Choroid plexus epithelial cell (primary cell): ENCODE measurements at regions not wholly inside any gene's neighbourhood (a gene's known extent, or its start where the extent isn't known, plus 50 kb on each side); places are given as distances from the start of the nearest gene placed in this dataset.

Experiments
- DNase-seq: peaks from one replicate; pipeline ENCODE4 v3.0.0-alpha.2; 2010; ENCODE audit warnings: low read depth
- H3K4me3 ChIP-seq: 2 replicates; pipeline ENCODE4 v1.5.1; 2011; ENCODE audit warnings: low read depth, mild to moderate bottlenecking, control low read depth, low read length, moderate library complexity
- TF ChIP-seq, protein P1 (sequence below): conservative IDR thresholded peaks from 2 replicates; pipeline ENCODE4 v1.5.1; 2011; ENCODE audit warnings: low read depth, mild to moderate bottlenecking, control low read depth, inconsistent platforms, low read length, moderate library complexity

DNA sequence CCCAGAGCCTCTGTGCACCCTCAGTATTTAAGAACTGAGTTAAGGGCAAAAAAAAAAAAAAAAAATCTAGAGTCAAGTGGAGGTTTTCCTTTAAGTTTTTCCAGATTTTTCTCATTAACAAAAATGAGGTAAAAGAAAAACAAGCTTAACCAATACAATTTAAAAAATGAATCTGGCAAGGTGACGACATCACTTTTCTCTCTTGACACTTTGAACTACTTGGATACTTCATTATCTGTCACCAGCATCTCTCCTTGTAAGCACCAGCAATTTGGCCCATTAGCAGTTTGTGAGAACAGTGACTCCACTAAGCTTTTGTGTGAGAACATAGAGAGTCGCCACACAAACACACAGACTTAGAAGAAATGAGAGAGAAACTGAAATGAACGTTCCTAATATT lies 345.7 kb upstream of the SLC30A5 start:
- H3K4me3 ChIP-seq = no peak overlapping the region
- no peak for DNase-seq
- TF ChIP-seq, protein P1, sequence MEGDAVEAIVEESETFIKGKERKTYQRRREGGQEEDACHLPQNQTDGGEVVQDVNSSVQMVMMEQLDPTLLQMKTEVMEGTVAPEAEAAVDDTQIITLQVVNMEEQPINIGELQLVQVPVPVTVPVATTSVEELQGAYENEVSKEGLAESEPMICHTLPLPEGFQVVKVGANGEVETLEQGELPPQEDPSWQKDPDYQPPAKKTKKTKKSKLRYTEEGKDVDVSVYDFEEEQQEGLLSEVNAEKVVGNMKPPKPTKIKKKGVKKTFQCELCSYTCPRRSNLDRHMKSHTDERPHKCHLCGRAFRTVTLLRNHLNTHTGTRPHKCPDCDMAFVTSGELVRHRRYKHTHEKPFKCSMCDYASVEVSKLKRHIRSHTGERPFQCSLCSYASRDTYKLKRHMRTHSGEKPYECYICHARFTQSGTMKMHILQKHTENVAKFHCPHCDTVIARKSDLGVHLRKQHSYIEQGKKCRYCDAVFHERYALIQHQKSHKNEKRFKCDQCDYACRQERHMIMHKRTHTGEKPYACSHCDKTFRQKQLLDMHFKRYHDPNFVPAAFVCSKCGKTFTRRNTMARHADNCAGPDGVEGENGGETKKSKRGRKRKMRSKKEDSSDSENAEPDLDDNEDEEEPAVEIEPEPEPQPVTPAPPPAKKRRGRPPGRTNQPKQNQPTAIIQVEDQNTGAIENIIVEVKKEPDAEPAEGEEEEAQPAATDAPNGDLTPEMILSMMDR = no peak

DNA sequence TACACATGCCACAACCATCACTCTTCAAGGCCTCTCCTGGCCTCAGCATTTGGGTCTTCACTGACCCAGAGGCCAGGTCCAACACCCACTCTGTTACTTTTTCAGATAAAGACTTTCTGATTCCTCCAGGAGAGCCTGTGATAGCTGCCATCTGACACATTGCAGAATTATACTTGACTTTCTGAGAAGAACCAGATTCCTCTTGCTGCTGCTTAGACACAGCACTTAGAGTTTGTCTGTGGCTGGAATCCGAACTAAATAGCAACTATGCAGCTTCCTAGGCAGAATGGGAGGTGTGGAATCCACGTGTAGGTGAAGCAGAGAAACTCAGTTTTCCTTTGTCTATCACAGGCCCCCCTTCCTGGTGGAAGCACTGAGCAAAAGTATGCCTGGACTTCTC lies 344.7 kb upstream of the SLC30A5 start:
- TF ChIP-seq, protein P1 = no peak
- H3K4me3 ChIP-seq = no peak overlapping the region
- DNase-seq = no peak

DNA sequence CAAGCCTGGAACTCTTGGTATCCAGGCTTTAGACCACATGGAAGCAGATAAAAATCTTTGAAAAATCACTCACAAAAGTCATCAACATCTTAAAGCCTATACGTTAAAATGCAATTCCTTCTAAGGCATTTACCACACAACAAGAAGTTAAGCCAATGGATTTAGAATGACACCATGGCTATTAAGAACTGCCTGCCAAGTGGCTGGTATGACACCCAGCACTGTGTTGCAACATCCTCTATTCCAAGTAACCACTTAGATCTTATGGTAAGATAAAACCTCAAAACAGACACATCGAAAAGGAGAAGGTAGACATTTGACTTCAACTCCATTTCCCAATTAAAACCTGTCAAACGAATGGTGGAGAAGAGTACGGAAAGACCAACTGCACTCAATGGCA lies 344.2 kb upstream of the SLC30A5 start:
- DNase-seq = no peak

DNA sequence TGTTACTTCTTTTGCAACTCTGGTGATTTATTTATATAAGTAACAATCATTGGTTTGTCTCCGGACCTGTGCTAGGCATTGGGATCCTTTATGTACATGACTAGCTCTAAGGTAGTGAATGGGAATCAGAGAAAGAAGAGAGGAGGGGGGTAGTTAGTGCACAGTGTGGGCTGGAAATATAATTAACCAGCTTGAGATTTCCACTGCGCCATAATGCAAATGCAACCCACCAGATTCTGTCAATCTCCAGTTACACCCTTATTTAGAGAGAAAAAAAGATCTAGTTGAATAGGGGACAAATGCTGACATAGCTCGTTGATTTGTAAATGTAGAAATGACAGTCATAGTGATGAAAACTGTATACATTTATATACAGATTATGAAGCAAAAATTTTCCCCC lies 342.2 kb upstream of the SLC30A5 start:
- TF ChIP-seq, protein P1 = no peak
- DNase-seq = no peak
- no peak overlapping the region for H3K4me3 ChIP-seq

More for the DNA sequence above, 344.2 kb upstream of the SLC30A5 start:
- TF ChIP-seq, protein P1 = no peak
- no peak overlapping the region for H3K4me3 ChIP-seq

DNA sequence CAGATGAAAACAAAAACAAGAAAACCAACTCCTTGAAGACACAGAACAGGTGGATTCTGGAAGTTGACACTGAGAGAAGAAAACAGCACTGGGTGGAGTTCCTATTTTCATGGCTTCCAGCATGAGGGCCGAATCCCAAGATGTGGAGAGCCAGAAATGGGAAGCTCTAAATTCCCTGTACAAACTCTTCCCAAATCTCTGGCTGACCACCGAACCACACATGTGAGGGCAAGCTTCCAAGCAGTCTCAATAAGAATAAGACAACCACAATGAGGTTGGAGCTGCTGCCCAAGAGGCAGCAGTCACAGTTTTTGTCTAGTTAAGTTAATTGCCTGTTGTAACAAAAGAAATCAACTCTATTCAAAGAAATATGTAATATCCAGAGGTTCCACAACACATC lies 339.3 kb upstream of the SLC30A5 start:
- TF ChIP-seq, protein P1 = no peak
- no peak for DNase-seq
- no peak overlapping the region for H3K4me3 ChIP-seq

DNA sequence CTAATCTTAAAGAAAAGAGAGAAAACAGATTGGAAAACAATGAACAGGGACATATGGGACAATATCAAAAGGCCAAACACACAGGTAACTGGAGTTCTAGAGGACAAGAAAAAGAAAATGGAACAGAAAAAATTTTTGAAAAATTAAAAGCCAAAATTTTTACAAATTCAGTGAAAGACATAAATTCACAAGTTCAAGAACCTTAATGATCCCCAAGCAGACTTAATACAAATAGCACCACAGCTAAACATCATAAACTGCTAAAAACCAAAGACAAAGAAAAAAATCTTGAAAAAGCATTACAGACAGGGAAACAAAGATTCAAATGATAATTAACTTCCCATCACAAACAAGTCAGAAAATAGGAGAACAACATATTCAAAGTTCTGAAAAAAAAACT lies 338.5 kb upstream of the SLC30A5 start:
- DNase-seq = no peak
- no peak overlapping the region for H3K4me3 ChIP-seq
- TF ChIP-seq, protein P1 = no peak

DNA sequence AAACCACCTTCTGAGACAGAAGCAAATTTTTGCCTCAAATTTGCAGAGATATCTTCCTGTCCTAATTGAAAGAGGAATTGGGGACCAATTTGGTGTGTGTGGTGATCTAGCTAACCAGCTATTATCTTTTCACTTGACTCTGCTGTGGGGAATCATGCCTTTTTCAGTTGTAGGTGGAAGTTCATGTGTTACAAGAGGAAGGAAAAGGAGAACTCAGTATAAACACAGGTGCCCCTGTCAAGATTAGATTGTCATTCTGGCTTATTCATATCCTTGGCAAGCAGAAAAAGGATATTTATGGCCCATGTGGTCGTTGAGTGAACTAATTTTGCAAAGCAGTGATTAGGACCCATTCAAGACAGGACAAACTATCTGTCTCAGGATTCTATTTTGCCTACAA lies 336.8 kb upstream of the SLC30A5 start:
- TF ChIP-seq, protein P1 = no peak
- H3K4me3 ChIP-seq = no peak overlapping the region
- no peak for DNase-seq
